Stomach (tissue), 4 donors: ENCODE measurements at regions not wholly inside any gene's neighbourhood (a gene's known extent, or its start where the extent isn't known, plus 50 kb on each side); places are given as distances from the start of the nearest gene placed in this dataset.

Source experiments
- EP300 ChIP-seq: sonication (generic); formaldehyde crosslinking; IDR thresholded peaks from one replicate; pipeline ENCODE4 v1.6.1; 2017; ENCODE audit warnings: antibody characterized with exemption
- TF ChIP-seq, protein P1 (sequence below), 7 experiments: fragments of 450-650 bp in 4 of 7; fragments of 200-600 bp in 3 of 7; sonication (generic) in 3 of 7; IDR thresholded peaks; one replicate each; pipeline ENCODE4 v1.5.1; 2016 to 2019; ENCODE audit warnings: antibody characterized with exemption in 7 of 7, control low read depth in 2 of 7, mild to moderate bottlenecking in 1 of 7

DNA sequence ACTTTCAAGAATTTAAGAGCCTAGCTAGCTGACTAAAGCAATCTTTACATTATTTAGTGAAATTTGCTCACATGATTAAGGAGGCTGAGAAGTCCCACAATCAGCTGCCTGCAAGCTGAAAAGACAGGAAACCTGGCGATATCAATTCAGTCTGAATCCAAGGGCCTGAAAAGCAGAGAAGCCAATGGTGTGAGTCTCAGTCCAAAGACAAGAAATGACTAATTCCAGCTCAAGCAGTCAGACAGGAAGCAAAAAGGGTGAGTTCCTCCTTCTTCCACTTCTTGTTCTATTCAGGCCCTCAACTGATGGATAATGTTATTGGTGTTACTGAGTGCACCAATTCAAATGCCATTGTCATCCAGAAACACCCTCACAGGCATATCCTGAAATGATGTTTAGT lies 1231.6 kb upstream of the CELF2 start:
- TF ChIP-seq, protein P1, sequence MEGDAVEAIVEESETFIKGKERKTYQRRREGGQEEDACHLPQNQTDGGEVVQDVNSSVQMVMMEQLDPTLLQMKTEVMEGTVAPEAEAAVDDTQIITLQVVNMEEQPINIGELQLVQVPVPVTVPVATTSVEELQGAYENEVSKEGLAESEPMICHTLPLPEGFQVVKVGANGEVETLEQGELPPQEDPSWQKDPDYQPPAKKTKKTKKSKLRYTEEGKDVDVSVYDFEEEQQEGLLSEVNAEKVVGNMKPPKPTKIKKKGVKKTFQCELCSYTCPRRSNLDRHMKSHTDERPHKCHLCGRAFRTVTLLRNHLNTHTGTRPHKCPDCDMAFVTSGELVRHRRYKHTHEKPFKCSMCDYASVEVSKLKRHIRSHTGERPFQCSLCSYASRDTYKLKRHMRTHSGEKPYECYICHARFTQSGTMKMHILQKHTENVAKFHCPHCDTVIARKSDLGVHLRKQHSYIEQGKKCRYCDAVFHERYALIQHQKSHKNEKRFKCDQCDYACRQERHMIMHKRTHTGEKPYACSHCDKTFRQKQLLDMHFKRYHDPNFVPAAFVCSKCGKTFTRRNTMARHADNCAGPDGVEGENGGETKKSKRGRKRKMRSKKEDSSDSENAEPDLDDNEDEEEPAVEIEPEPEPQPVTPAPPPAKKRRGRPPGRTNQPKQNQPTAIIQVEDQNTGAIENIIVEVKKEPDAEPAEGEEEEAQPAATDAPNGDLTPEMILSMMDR (IDR thresholded peaks at IDR 0.05) = no peak
- TF ChIP-seq EP300 = no peak
